ENCODE measurements at regions not wholly inside any gene's neighbourhood (a gene's known extent, or its start where the extent isn't known, plus 50 kb on each side); places are given as distances from the start of the nearest gene placed in this dataset.

DNA sequence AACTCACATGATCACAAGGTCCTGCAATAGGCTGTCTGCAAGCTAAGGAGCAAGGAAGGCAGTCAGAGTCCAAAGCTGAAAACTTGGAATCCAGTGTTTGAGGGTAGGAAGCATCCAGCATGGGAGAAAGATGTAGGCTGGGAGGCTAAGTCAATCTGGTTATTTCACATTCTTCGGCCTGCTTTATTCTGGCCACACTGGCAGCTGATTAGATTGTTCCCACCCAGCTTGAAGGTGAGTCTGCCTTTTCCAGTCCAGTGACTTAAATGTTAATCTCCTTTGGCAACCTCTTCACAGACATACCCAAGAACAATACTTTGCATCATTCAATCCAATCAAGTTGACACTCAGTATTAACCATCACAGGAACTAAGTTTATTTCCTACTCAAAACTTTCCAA lies 453.4 kb downstream of the TLE4 start:
- no peak for DNase-seq

DNA sequence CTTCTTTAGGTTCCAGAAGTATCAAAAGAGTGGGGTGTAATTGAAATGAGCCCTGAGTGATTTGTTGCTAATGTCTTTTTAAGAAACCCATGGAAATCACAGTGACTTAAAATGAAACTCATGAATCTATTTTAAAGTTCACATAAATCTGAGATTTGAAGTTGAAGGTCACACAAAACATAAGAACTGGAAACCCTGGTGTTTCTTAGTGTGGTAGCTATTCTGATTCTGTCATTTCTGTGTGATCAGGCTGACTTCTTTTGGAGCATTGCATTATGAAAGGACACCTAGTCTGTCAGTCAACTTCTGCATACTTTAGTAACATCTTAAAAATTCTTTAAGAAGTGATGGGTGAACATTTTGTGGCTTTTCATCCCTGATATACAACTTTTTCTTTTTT lies 448.8 kb downstream of the TLE4 start:
- DNase-seq, result no peak

DNA sequence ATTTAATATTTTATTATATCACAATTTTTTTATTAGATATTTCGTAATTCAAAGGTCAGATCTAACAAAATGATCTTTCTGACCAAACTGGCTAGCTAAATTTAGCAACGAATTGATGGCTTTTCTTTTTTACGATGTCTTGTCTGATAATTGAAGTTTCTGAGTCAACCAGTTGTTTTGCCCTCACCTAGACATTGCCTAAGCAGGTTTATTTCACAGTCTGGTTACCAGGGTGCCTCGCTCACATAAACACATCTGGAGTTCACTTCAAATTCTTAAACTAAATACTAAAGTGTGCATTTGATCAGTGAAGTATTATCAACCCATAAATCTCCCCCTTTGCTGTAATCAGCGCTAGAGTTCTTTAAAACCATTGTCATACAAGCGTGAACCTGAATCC lies 448.3 kb downstream of the TLE4 start:
- DNase-seq, result no peak

DNA sequence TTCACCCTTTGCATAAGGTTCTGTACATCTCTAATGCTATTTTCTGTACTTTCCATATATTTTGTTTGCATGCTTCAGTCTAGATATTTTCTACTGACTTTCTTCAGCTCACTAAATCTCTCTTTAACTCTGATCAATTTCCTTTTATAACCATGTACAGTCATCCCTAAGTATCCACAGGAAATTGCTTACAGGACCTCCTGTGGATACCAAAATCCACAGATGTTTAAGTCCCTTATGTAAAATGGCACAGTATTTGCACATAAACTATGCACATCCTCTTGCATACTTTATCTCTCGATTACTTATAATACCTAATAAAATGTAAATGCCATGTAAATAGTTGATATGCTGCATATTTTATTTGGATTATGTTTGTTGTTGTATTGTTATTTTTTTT lies 442.1 kb downstream of the TLE4 start:
- DNase-seq, result no peak

DNA sequence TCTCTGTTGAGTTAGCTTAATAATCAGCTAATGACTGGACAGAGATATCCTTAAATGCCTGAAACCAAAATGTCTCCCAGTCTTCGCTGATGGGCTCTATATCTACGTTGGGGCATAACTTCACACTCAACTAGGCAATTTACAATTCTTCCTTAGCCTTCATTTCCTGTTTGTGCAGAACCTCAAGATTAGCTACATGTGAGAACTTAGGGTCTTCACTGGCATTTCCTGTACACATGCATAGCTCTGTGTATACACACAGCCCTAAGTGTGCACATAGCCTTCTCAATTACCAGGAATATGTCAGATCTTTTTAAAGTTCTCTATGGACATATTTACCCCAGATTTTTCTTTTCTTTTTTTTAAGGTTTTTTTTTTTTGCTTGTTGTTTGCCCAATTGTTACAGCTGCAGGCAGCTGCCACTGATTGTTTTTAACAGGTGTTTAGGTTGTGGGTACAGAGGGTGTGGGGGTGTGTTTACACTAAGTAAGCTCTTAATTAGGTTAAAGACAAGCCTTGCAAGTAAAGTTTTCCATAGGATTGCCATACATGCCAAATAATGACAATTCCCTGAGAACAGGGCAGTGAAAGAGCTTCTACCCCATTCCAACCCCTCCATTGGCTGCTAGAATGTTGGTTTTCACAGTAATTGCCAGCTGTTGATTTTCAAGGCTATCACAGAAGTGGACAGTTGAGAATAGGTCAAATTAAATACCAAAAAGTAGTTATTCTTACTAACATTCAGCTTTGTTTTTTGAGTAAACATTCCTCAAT lies 441.0 kb downstream of the TLE4 start:
- DNase-seq, result no peak

DNA sequence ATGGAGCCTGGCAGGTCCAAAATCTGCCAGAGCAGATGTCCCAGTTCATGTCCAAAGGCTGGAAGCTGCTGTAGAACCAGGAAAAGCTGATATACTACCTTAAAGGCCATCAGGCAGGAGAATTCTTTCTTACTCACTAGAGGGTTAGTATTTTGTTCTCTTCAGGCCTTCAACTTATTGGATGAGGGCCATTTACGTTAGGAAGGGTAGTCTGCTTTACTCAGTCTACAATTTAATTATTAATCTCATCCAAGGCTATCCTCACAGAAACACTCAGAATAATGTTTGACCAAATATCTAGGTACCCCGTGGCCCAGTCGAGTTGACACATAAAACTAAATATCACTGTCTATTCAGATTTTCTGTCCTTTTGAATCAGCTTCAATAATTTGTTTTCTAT lies 437.4 kb downstream of the TLE4 start:
- no peak for DNase-seq

DNA sequence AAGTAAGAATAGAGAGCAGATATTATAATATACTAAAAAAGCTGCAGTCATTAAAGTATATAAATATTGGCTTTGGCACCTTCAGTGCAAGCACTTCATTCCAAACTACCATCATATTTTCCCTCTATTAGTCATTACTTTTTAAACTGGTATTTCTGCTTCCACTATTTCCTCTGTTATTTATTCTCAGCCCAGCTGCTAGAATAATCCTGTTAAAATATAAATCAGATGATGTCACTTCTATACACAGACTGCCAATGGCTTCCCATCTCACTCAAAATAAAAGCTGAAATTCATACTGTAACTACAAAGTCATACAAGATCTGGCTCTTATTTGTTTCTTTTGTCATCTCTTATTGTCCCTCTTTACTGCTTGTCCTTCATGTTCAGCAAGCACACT lies 432.9 kb downstream of the TLE4 start:
- no peak for DNase-seq

DNA sequence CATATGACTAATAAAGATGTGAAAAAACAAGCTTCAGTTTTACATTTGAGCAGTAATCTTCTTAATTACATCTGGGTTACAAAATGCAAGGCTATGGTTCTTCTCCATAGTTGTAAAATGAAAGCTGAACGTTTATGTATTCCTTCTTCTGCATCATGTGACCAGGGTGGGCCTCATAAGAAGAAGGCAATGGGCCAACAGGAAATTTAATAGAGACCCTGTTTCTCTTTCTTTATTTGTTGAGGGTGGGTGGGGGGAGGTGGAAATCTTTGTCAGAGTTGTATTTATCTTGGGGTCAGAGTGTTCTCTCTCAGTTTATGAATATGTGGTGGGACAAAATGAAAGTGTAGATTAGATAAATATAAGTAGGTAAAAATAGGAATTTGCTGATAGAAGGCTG lies 418.8 kb downstream of the TLE4 start:
- no peak for DNase-seq

DNA sequence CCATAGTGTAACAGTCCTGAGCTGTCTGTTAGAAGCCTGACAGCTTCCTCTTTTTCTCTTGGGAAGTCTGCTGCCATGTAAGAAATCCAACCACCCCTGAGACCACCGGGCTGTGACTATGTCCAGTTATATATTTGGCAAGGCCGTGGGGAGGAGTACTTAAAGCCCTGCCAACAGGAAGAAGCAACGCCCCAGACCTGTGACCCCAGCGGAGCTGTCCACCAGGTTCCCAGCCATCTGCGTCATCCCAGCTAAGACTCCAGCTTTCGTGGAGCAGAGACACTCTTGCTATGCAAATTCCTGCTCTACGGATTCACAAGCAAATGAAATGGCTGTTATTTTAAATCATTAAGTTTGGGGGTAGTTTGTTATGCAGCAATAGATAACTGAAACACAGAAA lies 417.3 kb downstream of the TLE4 start:
- no peak for DNase-seq

DNA sequence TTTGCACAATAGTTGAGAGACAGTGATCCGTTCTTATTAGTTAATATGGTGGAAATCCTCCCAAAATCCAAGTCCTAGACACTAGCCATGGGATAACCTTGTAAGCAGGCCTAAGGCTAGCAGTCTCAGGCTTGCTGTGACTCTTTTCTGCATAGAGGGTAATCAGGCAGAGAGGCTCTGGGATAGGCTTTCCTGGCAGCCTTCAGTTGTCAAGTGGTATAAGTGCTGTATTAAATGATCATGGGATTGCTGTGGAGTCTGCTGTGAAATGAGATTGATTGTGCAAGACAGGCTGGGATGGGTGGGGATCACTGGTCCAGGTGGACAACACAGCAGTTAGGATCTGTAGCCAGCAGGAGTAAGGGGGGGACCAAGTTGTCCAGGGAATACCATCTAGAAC lies 416.4 kb downstream of the TLE4 start:
- DNase-seq, result no peak

DNA sequence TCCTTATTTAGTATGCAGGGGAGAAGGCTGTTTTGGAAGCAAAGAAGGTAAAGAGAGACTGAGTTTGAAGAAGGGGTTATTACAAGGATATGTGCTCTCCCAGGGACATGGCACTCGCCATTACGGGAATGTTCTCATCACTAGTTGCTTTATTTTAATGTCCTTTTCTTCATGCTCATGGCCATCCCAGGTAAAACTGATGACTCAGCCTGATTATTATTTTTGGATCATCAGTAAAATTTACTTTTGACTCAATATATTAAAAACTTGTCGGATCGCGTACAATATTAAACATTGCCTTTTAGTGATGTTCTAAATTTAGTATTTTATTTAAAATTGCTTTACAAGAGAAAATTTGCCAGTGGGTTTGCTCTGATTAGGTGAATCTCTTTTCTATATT lies 414.7 kb downstream of the TLE4 start:
- no peak for DNase-seq

DNA sequence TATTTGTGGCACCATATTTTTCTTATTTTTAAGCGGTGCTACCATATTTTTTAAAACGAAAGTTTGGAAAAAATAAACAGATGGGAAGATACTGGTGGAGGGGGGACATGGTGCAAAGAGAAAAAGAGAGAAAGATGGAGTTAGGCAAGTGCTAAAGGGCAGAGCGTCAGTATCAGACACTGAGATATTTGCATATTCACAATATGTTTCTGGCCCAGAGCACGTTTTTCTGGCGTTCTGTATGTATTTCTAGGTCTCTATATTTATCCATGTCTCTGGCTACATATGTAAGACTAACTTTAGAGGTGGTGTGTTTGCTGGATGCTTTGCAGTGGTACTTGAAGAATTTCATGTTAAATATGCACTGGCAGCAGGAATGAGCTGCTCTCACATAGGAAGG lies 414.0 kb downstream of the TLE4 start:
- DNase-seq, result no peak

DNA sequence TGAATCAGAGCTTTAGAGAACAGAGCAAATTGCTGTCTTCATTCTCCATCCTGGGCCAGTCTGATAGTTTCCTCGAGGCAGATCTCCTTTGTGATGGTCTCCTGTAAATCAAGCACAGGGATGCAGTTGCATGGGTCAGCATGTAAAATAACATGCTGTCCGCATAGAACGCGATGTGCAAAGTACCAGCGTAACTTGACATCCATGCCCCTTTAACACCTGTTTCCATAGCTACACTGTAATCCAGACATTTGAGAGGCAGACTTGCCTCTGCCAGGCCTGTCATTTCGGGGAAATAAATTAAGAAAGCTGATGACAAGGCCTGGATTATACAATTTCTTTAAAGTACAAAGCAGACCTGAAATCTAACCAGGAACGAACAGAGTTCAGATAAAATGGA lies 413.5 kb downstream of the TLE4 start:
- no peak for DNase-seq

DNA sequence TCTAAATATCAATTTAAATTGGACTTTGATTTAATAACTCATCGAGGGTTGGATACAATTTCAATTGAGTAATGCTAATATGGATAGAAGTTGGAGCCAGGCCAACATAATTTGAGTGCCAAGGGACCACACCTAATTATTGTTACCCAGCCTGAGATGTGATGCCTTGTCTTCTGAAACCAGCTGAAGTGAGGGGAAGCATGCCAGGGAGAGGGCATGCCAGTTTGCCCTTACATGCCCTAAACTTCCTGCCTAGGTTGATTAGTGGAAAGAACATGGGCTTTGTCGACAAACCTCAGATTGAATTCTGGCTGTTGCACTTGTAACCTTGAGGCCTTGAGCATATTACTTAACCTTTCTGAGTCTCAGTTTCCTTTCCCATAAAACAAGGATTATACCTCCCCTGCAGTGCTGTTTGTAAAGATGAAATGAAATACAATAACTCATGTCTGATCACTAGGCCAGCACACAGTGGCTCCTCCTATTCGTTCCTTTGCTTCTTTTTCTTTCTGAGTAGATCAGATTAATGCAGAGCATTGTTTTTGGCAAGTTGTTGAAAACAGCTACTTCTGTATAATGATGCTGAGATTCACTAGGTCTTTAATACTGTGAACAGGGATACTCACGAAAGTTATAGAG lies 412.8 kb downstream of the TLE4 start:
- no peak for DNase-seq

DNA sequence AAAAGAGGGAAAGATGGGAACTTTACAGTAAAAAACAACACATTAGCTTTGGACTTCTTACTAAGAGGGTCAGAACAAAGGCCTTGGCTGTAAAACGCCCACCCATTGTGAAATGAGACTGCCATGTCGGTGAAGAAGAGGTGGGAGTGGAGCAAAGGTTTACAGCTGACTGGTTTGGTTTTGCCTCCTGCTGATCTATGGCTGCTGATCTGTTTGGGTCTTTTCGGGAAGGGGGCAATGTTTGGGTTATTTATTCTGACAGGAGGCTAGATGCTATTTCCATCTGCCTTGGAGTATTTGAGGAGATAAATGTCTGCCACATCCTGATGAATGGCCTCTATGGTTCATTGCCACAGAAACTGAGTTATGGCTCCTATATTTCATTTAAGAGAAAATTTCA lies 408.7 kb downstream of the TLE4 start:
- no peak for DNase-seq

DNA sequence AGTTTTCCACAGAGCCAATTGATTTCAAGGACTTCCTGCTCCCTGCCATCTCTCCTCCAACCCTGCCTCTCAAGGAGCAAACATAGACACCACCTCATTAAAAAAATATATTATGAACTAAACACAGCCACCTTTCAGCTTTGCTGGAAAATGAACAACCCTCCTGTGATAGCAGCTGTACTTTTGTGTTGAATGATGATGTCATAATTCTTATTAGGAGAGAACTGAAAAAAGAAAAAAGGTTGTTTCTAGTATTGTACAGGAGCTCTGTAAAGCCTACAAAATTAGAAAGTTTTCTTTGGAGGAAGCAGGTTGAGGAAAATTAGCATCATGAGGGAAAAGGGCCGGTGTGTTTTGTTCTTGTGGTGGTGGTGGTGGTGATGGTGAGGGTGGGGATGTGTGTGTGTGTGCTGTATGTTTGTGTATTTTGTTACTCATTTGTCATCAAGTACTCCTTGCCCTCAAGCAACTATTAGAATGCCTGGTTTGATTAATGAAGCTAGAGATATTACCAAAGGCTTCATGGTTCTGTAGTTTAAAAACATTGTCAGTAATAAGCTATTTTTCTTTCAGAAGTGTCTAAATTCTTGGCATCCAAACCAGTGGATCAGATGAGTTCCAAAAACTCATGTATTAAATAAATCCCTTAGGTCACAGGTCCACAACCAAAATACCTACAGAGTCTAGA lies 405.9 kb downstream of the TLE4 start:
- no peak for DNase-seq

DNA sequence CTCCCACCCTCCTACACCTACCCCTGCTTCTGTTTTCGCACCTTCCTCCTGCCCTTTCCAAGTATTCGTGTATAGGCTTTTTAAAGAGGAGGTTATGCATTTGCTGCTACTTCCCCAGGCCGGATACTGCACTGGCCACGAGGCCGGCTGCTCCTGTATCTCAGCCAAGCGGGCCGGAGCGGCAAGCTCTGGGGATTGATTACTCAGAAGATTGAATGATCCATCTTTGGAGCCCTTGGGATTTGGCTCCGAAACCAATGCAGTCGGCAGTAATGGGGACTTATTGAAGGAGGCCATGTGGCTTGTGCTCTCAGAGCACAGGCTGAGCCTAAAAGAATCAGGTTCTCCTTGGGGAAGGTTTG lies 405.3 kb downstream of the TLE4 start:
- no peak for DNase-seq

DNA sequence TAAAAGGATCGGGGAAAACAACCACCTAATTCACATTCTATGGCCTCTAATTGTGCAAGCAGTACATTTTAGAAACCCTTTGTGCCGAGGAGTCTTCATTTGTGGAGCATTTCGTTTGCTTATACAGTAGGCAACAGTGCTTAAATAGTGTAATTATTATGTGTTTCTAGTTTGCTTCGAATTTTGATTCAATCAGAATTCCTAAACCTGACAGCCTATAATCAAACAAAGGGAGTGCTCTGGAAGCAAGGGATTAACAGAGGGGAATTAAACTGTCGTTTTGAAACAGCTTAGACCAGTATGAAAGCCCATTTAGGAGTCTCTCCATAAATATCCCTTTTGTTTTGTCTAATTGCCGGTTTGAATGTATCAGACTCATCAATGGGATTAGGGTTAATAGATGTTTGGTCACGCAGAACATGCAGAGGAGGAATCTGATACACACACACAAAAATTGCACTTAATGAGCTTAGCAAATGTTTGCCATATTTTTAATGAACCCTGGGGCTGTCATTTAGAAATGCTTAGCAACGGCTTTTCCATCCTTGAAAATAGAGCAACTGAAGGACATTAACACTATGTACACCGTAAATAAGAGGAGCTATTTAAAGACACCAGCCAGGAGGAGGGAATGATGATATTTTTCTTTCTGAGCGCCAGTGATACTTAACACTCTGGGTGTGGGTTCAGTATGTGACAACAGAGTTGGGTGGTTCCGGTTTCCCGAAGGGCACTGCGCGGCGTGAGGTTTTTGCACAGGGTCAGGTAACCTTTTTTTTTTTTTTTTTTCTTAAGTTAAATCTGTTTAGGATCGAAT lies 404.7 kb downstream of the TLE4 start:
- no peak for DNase-seq

DNA sequence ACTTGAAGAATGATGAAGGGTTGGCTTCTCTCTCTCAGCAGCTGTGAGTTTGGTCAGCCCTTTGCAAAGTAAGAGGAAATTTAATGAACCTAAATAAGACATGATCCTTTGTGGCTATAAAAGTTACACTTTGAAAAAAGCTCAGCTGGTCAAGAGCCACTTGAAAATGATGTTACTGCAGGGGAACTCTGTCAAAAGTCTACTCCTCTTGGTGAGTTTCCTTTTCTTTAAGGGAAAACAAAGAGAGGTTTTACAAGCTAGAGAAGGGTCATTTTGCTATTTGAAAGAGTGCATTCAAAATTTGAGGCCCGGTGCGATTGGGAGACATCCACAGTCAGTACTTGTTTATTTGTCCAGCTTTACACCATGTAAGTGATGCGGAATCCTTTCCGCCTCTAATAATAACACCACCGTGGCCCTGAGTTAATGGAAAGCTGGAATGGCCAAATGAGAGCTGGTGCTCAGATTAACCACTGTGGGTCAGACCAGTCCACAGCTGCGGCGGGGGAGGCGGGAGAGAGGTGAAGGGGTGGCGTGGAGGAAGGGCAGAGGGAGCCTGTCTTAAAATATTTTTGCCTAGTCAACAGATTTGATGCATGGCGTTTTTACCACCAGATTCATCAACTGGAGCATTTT lies 404.0 kb downstream of the TLE4 start:
- no peak for DNase-seq

DNA sequence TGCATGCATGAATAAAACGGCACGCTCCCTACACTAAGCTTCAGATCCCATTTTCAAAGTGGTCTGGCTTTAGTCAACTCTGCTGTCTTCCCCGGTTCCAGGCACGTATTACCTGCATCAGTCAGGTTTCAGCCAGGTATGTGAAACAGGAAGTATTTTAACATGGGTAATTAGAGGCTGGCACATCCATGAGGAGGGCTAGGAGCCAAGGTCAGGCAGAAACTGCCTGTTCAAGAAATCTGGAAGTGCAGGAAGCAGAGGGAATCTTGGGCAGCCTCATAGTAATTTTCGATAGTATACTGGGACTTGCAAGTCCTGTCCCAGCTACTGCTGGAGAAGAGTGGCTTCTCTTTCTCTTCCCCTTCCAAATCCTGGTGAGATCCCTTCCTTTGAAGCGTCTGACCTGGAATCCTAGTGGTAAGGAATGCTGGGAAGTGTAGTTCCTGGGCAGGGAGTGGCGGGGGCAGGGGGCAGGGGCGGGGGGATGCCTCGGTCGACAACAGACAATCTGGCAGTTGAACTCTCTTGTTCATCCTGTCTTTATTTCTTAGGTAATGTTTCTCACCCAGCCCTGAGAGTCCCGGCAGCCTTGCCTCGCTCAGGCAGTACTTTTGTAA lies 403.1 kb downstream of the TLE4 start:
- no peak for DNase-seq

DNA sequence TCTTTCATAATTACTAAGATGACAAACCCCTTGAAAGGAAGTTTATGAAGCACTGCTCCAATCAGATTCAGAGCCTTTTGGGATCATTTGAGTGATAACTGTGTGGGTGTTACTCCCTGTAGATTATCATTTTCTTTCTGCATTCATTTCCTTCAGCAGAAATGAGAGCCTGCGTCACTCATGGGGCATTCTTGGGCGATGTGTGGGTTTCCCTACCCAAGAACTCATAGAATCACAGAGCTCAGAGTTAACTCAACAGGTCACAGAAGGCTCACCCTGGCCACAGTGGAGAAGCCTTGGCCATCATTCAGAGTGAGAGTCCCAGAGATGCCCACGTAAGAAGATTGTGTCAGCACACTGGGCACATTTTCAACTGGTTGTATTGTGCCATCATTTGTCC lies 401.9 kb downstream of the TLE4 start:
- DNase-seq, result no peak

DNA sequence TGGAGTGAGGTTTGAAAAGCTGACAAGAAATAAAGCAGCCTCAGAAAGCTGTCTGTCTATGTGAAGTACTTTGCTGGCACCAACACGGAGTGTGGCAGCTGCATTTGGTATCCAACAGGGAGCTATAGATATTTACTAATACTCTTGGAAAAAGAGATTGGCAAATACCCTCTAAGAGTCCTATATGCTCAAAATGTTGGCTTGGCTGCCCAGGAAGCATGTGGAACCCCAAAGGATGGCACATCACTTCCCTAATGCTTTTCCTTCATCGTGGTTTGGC lies 398.3 kb downstream of the TLE4 start:
- DNase-seq, result no peak
